HCT116 (cell line): ENCODE measurements at regions not wholly inside any gene's neighbourhood (a gene's known extent, or its start where the extent isn't known, plus 50 kb on each side); places are given as distances from the start of the nearest gene placed in this dataset.

Experiments used
- ATAC-seq: fragments of 200-7000 bp; cut with Tn5 transposase; 2 replicates; pipeline ENCODE4 v1.9.1; 2020; ENCODE audit warnings: mild to moderate bottlenecking, moderate library complexity
- BruUV-seq: library from RNA; stranded (reverse); fragments of 400-500 nt; replicated peaks from 2 replicates; lab custom pipeline; 2021; lab: Mats Ljungman, UMichigan
- CTCF ChIA-PET: fragments of 300-600 bp; sonication (Branson Sonifier 250); formaldehyde crosslinking; loops from one replicate; lab custom pipeline; 2021; ENCODE audit warnings: antibody characterized with exemption; lab: Charles Lee
- POLR2A ChIA-PET: fragments of 300-600, 350-600 bp; sonication (Branson Sonifier 250); formaldehyde crosslinking; loops from one replicate; lab custom pipeline; 2021; ENCODE audit warnings: antibody characterized with exemption; lab: Charles Lee
- RAD21 ChIA-PET, 2 experiments: fragments of 300-600 bp; sonication (Branson Sonifier 250); formaldehyde crosslinking; loops; one replicate each; lab custom pipeline; 2023; ENCODE audit warnings: low total read pairs in 2 of 2; ENCODE audit not compliant: uncharacterized antibody in 2 of 2, unreplicated experiment in 2 of 2, low non-redundant PET in 1 of 2; lab: Charles Lee
- DNase-seq: peaks from one replicate; pipeline ENCODE4 v3.0.0-alpha.2; 2010; ENCODE audit warnings: low read depth, low spot score
- H2AFZ ChIP-seq: fragments of 200-600 bp; shearing (Covaris generic), sonication (generic); 2 replicates; pipeline ENCODE4 v1.6.1; 2017; ENCODE audit warnings: low read depth, mixed run types, mixed read lengths, antibody characterized with exemption, low read length; ENCODE audit not compliant: poor library complexity, severe bottlenecking
- H3K27ac ChIP-seq: 2 replicates; pipeline ENCODE4 v1.5.1; 2012; ENCODE audit warnings: low read depth, low read length
- H3K27me3 ChIP-seq: fragments of 200-600 bp; sonication (generic); 2 replicates; pipeline ENCODE4 v1.6.1; 2016; ENCODE audit warnings: mixed run types, low read length, mixed read lengths; ENCODE audit not compliant: insufficient read depth
- H3K36me3 ChIP-seq, 2 experiments: fragments of 200-500 bp in 1 of 2; fragments of 200-600 bp in 1 of 2; sonication (Bioruptor generic) in 1 of 2; sonication (generic) in 1 of 2; 2 replicates each; pipeline versions ENCODE4 v1.5.1 to v1.6.1; 2014 to 2016; ENCODE audit warnings: low read length in 2 of 2, inconsistent platforms in 1 of 2, mixed read lengths in 1 of 2, mixed run types in 1 of 2; ENCODE audit not compliant: insufficient read depth in 2 of 2, control insufficient read depth in 1 of 2
- H3K4me1 ChIP-seq, 2 experiments: fragments of 200-600 bp in 1 of 2; sonication (generic) in 1 of 2; 2 replicates each; pipeline versions ENCODE4 v1.5.1 to v1.6.1; 2012 to 2017; ENCODE audit warnings: low read length in 2 of 2, inconsistent platforms in 1 of 2, mild to moderate bottlenecking in 1 of 2, mixed read lengths in 1 of 2, mixed run types in 1 of 2, moderate library complexity in 1 of 2; ENCODE audit not compliant: insufficient read depth in 2 of 2, control insufficient read depth in 1 of 2
- H3K4me2 ChIP-seq: fragments of 200-600 bp; sonication (generic); 2 replicates; pipeline ENCODE4 v1.6.1; 2017; ENCODE audit warnings: mixed run types, low read length, mixed read lengths
- H3K4me3 ChIP-seq, 2 experiments: fragments of 200-600 bp in 1 of 2; sonication (generic) in 1 of 2; replicated peaks in 1 of 2; 2 replicates each; pipeline ENCODE4 v1.5.1; 2011 to 2016; ENCODE audit warnings: low read length in 2 of 2, control low read depth in 1 of 2, low read depth in 1 of 2, mild to moderate bottlenecking in 1 of 2, mixed read lengths in 1 of 2, mixed run types in 1 of 2
- H3K79me2 ChIP-seq: fragments of 200-600 bp; sonication (generic); 2 replicates; pipeline ENCODE4 v1.6.1; 2017; ENCODE audit warnings: mild to moderate bottlenecking, mixed run types, low read length, moderate library complexity, mixed read lengths; ENCODE audit not compliant: insufficient read depth
- H3K9ac ChIP-seq: fragments of 200-600 bp; sonication (generic); 2 replicates; pipeline ENCODE4 v1.6.1; 2016; ENCODE audit warnings: low read length, mixed read lengths
- H3K9me2 ChIP-seq: fragments of 200-600 bp; sonication (generic), shearing (Covaris generic); 2 replicates; pipeline ENCODE4 v1.6.1; 2017; ENCODE audit warnings: mixed run types, mild to moderate bottlenecking, moderate library complexity; ENCODE audit not compliant: insufficient read depth
- H3K9me3 ChIP-seq, 2 experiments: fragments of 200-500 bp in 1 of 2; fragments of 200-600 bp in 1 of 2; sonication (Bioruptor generic) in 1 of 2; sonication (generic) in 1 of 2; 2 replicates each; pipeline ENCODE4 v1.6.1; 2014 to 2017; ENCODE audit warnings: low read length in 2 of 2, mixed read lengths in 2 of 2, inconsistent platforms in 1 of 2, low read depth in 1 of 2, mild to moderate bottlenecking in 1 of 2, mixed run types in 1 of 2, moderate library complexity in 1 of 2; ENCODE audit not compliant: control insufficient read depth in 1 of 2, insufficient read depth in 1 of 2
- H4K20me1 ChIP-seq: fragments of 200-600 bp; sonication (generic), shearing (Covaris generic); 2 replicates; pipeline ENCODE4 v1.6.1; 2017; ENCODE audit warnings: mixed run types, mild to moderate bottlenecking, moderate library complexity; ENCODE audit not compliant: insufficient read depth
- ATF3 ChIP-seq: IDR thresholded peaks from 2 replicates; pipeline ENCODE4 v1.6.1; 2012
- CBX3 ChIP-seq: IDR thresholded peaks from 2 replicates; pipeline ENCODE4 v1.6.1; 2012; ENCODE audit warnings: low read depth
- CEBPB ChIP-seq: IDR thresholded peaks from 2 replicates; pipeline ENCODE4 v1.6.1; 2012; ENCODE audit warnings: low read depth
- CTCF ChIP-seq, 3 experiments: fragments of 200-600 bp in 1 of 3; sonication (generic) in 1 of 3; IDR thresholded peaks in 2 of 3; conservative IDR thresholded peaks in 1 of 3; 2 replicates each; pipeline ENCODE4 v1.5.1; 2012 to 2017; ENCODE audit warnings: low read depth in 2 of 3, low read length in 2 of 3, antibody characterized with exemption in 1 of 3, borderline replicate concordance in 1 of 3, control low read depth in 1 of 3, mild to moderate bottlenecking in 1 of 3, mixed read lengths in 1 of 3, mixed run types in 1 of 3, moderate library complexity in 1 of 3; ENCODE audit not compliant: insufficient read depth in 1 of 3
- EGR1 ChIP-seq: IDR thresholded peaks from 2 replicates; pipeline ENCODE4 v1.6.1; 2012; ENCODE audit warnings: low read depth
- ELF1 ChIP-seq: IDR thresholded peaks from 2 replicates; pipeline ENCODE4 v1.6.1; 2012; ENCODE audit warnings: low read depth, borderline replicate concordance
- EZH2 ChIP-seq: fragments of 200-600 bp; sonication (generic); IDR thresholded peaks from 2 replicates; pipeline ENCODE4 v1.6.1; 2017; ENCODE audit warnings: antibody characterized with exemption, mixed run types
- EZH2phosphoT487 ChIP-seq: fragments of 200-600 bp; IDR thresholded peaks from 2 replicates; pipeline ENCODE4 v1.6.1; 2018; ENCODE audit warnings: antibody characterized with exemption, borderline replicate concordance
- FOSL1 ChIP-seq: IDR thresholded peaks from 2 replicates; pipeline ENCODE4 v1.6.1; 2012; ENCODE audit warnings: low read depth
- JUND ChIP-seq: IDR thresholded peaks from 2 replicates; pipeline ENCODE4 v1.6.1; 2012
- MAX ChIP-seq: IDR thresholded peaks from 2 replicates; pipeline ENCODE4 v1.6.1; 2012
- POLR2A ChIP-seq: IDR thresholded peaks from 2 replicates; pipeline ENCODE4 v1.7.0; 2011; ENCODE audit warnings: borderline replicate concordance; ENCODE audit not compliant: insufficient read depth, insufficient read length; ENCODE audit errors: extremely low read depth
- POLR2AphosphoS5 ChIP-seq: IDR thresholded peaks from 2 replicates; pipeline ENCODE4 v1.6.1; 2011; ENCODE audit warnings: mild to moderate bottlenecking, low read depth, low read length, moderate library complexity
- REST ChIP-seq: IDR thresholded peaks from 2 replicates; pipeline ENCODE4 v1.6.1; 2012; ENCODE audit warnings: low read depth
- SIN3A ChIP-seq: IDR thresholded peaks from 2 replicates; pipeline ENCODE4 v1.6.1; 2012; ENCODE audit warnings: low read depth
- SRF ChIP-seq: IDR thresholded peaks from 2 replicates; pipeline ENCODE4 v1.6.1; 2012; ENCODE audit warnings: low read depth
- ZBTB33 ChIP-seq: IDR thresholded peaks from 2 replicates; pipeline ENCODE4 v1.6.1; 2011; ENCODE audit warnings: mild to moderate bottlenecking, low read length, moderate library complexity; ENCODE audit not compliant: insufficient replicate concordance; ENCODE audit errors: extremely low read depth
- ZNF274 ChIP-seq: fragments of 200-500 bp; sonication (Bioruptor generic); IDR thresholded peaks from 2 replicates; pipeline ENCODE4 v1.6.1; 2014; ENCODE audit warnings: mild to moderate bottlenecking, low read depth, low read length, inconsistent platforms
- intact Hi-C: fragments of 100-400 bp; cut with micrococcal nuclease; formaldehyde crosslinking; loops from 2 replicates; pipeline ENCODE4 v1.10.0; 2022

- H2AFZ ChIP-seq: no peak overlapping the region
- CTCF ChIA-PET: no interaction called here
- H3K27me3 ChIP-seq: peaks cover 6% of the 10 kb centered on the region; the same call in 1 of the 2 replicates
- H3K27ac ChIP-seq: no peak overlapping the region
- RAD21 ChIA-PET: no interaction called here
- no peak overlapping the region for H3K4me3 ChIP-seq
- no TSS peak for BruUV-seq
- no peaks in the 10 kb centered on the region for H3K9me2 ChIP-seq
- H3K79me2 ChIP-seq: no peaks in the 10 kb centered on the region
- no peak overlapping the region for H3K4me2 ChIP-seq
- H3K4me1 ChIP-seq: no peaks in the 10 kb centered on the region
- POLR2A ChIA-PET: no interaction called here
- no peaks in the 10 kb centered on the region for H4K20me1 ChIP-seq
- no peak for TF ChIP-seq EGR1
- no peak for TF ChIP-seq EZH2phosphoT487
- no peak for TF ChIP-seq ZBTB33
- no peak for TF ChIP-seq SRF
- TF ChIP-seq CTCF (IDR thresholded peaks at IDR 0.05 in 2 of 3, conservative IDR thresholded peaks at IDR 0.05 in 1 of 3; ENCODE audit: borderline replicate concordance in 1 of 3, insufficient read depth in 1 of 3, low read depth in 2 of 3, low read length in 2 of 3): no peak
- no peak for TF ChIP-seq SIN3A
- no peak for TF ChIP-seq ZNF274
- no peak for TF ChIP-seq CEBPB
- TF ChIP-seq POLR2A: no peak
- no peak for TF ChIP-seq ELF1
- TF ChIP-seq CBX3: no peak
- no peak for TF ChIP-seq REST
- no peak for TF ChIP-seq POLR2AphosphoS5
- no peak for TF ChIP-seq MAX
- no peak for TF ChIP-seq JUND
- no peak for TF ChIP-seq ATF3
- TF ChIP-seq EZH2: no peak
- TF ChIP-seq FOSL1: no peak
- TF ChIP-seq, all 23 proteins: peak for 0
- no peak for ATAC-seq
- intact Hi-C loops: no loop called here
- H3K36me3 ChIP-seq: no peaks in the 10 kb centered on the region
- H3K9me3 ChIP-seq: no peaks in the 10 kb centered on the region
- no peak for DNase-seq
- H3K9ac ChIP-seq: no peak overlapping the region
Measured at GRCh38 chr4:18127030-18127429, 105.5 kb upstream of the LCORL start.
